Fibroblast of villous mesenchyme (primary cell): ENCODE measurements at regions not wholly inside any gene's neighbourhood (a gene's known extent, or its start where the extent isn't known, plus 50 kb on each side); places are given as distances from the start of the nearest gene placed in this dataset.

ENCODE experiments used
- DNase-seq: peaks from one replicate; pipeline ENCODE4 v3.0.0-alpha.2; 2010; ENCODE audit warnings: low read depth
- H3K4me3 ChIP-seq: 2 replicates; pipeline ENCODE4 v1.5.1; 2011; ENCODE audit warnings: low read depth, mild to moderate bottlenecking, low read length
- TF ChIP-seq, protein P1 (sequence below): IDR thresholded peaks from 2 replicates; pipeline ENCODE4 v1.5.1; 2012; ENCODE audit warnings: low read depth, mild to moderate bottlenecking, low read length; ENCODE audit not compliant: insufficient read depth

DNA sequence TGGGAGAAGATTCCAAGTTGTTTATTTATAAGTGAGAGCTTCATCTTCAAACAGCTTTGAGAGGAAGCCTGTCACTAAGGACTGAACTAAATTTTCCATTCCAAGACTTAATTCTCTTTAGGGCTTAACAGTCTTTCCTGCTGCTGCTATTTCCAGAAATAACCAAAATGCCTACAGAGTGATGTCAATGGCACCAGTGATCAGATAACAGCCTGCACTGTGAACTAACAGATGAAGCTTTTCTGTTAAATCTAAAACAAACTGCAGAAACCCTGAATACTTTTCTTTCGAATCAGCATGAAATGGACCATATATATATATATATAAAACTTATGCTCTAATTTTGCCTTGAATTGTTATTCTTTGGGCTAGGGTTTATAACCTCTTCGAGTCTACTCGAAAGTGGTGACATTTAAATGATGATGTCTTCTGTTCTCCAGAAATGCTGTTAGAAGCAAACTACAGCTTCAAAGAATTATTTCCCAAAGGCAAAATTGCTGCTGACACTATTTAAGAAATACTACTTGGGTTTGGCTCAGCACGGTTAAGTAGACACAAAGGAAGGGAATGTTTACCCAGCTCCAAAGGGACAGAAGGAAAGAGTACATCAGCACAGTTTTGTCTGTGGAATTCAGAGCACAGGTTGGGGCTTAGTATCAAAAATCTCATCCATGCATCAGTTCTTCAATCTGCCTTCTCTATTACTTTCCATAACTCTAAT is 238.5 kb upstream of the LRRN1 start:
- TF ChIP-seq, protein P1, sequence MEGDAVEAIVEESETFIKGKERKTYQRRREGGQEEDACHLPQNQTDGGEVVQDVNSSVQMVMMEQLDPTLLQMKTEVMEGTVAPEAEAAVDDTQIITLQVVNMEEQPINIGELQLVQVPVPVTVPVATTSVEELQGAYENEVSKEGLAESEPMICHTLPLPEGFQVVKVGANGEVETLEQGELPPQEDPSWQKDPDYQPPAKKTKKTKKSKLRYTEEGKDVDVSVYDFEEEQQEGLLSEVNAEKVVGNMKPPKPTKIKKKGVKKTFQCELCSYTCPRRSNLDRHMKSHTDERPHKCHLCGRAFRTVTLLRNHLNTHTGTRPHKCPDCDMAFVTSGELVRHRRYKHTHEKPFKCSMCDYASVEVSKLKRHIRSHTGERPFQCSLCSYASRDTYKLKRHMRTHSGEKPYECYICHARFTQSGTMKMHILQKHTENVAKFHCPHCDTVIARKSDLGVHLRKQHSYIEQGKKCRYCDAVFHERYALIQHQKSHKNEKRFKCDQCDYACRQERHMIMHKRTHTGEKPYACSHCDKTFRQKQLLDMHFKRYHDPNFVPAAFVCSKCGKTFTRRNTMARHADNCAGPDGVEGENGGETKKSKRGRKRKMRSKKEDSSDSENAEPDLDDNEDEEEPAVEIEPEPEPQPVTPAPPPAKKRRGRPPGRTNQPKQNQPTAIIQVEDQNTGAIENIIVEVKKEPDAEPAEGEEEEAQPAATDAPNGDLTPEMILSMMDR: no peak
- no peak overlapping the region for H3K4me3 ChIP-seq
- peak; percentile 0 for DNase-seq

GRCh38 chr3:3559786-3560185 is 239.4 kb upstream of the LRRN1 start:
- H3K4me3 ChIP-seq: no peak overlapping the region
- TF ChIP-seq, protein P1: no peak
- no peak for DNase-seq

GRCh38 chr3:3556078-3556477 is 243.2 kb upstream of the LRRN1 start:
- no peak overlapping the region for H3K4me3 ChIP-seq
- TF ChIP-seq, protein P1: no peak
- no peak for DNase-seq

- no peak overlapping the region for H3K4me3 ChIP-seq
- TF ChIP-seq, protein P1: no peak
- DNase-seq: no peak
These were observed 246.0 kb upstream of the LRRN1 start for GRCh38 chr3:3553236-3553635.

DNA sequence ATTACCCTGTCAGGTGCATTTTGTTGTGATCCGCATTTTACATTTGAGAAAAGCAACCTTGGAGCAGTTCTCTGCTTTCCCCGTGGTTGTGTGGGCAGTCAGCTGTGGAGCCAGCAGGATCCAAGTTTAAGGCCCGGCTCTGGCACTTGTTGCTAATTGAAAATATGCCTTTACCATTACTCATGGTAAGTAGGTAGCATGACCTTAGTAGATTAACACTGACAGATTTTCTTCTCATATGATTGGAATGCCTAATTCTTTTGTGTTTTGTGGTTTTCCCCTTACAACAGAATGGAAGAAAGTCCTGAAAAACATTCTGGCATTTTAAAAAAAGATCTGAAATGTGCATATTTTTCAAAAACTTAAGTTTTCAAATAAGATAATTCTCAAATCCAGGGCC is 246.5 kb upstream of the LRRN1 start:
- TF ChIP-seq, protein P1: no peak
- H3K4me3 ChIP-seq: no peak overlapping the region
- DNase-seq: no peak

DNA sequence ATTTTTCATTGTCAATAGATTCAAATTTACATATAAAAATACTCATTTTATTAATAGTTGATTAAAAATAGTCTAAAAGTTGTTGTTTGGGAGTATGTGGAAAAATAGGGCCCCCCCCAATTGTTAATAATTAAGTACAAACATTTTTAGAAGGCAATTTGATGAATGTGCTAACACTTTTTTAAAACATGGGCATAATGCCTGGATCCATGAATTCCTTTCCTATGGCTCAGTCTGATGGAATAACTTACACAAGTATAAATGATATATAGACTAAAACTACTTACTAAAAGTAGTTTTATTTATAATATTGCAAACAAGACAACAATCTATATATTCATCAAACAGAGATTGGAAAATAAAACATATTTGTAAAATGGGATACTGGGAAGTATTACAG is 247.2 kb upstream of the LRRN1 start:
- no peak for DNase-seq
- H3K4me3 ChIP-seq: no peak overlapping the region
- TF ChIP-seq, protein P1: no peak

DNA sequence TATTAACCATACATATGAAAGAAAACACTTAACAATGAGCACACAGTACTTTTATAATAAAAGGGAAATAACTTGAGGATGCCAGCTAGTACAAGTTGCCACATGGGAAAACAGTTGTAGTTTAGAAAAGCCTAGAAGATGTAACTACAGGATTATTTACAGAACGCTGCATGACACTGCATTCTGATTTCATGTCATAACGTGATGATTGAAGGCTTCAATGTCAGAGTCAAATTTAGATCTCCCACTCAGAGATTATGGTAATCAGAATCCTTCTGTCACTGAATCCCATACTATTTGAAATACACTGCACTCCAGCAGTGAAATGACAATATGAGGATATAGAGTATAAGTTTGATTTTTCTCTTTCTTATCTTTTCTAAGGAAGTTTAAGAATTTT is 253.9 kb upstream of the LRRN1 start:
- TF ChIP-seq, protein P1: no peak
- H3K4me3 ChIP-seq: no peak overlapping the region
- no peak for DNase-seq
